RWPE1 (cell line): ENCODE measurements at regions not wholly inside any gene's neighbourhood (a gene's known extent, or its start where the extent isn't known, plus 50 kb on each side); places are given as distances from the start of the nearest gene placed in this dataset.

Source experiments
- CTCF ChIA-PET: fragments of 350-600 bp; sonication (Branson Sonifier 250); formaldehyde crosslinking; extraction: SDS; loops from one replicate; lab custom pipeline; 2021; lab: Yijun Ruan, JAX
- POLR2A ChIA-PET: fragments of 400-600 bp; formaldehyde crosslinking; extraction: SDS; loops from one replicate; lab custom pipeline; 2020; ENCODE audit warnings: antibody characterized with exemption; ENCODE audit not compliant: low non-redundant PET; lab: Yijun Ruan, JAX
- DNase-seq: peaks from one replicate; pipeline ENCODE4 v3.0.0; 2012; ENCODE audit warnings: low spot score
- H3K27ac ChIP-seq: fragments of 450-650 bp; 2 replicates; pipeline ENCODE4 v1.5.1; 2017
- CTCF ChIP-seq: fragments of 450-650 bp; conservative IDR thresholded peaks from 2 replicates; pipeline ENCODE4 v1.5.1; 2017; ENCODE audit warnings: low read depth, mild to moderate bottlenecking

GRCh38 chr4:11791797-11792196 is 363.1 kb upstream of the HS3ST1 start:
- DNase-seq: no peak
- ChIA-PET POLR2A (no interaction called here), CTCF (no interaction called here)
- H3K27ac ChIP-seq: no peak overlapping the region
- TF ChIP-seq CTCF: no peak

GRCh38 chr4:11790230-11790629 is 361.5 kb upstream of the HS3ST1 start:
- CTCF ChIA-PET: no interaction called here
- TF ChIP-seq CTCF: no peak
- DNase-seq: no peak
- no peak overlapping the region for H3K27ac ChIP-seq
- POLR2A ChIA-PET: no interaction called here

- no peak overlapping the region for H3K27ac ChIP-seq
- CTCF ChIA-PET: no interaction called here
- no peak for DNase-seq
- POLR2A ChIA-PET: no interaction called here
- TF ChIP-seq CTCF: no peak
Measured at GRCh38 chr4:11783588-11783987, 354.9 kb upstream of the HS3ST1 start.

- TF ChIP-seq CTCF: no peak
- ChIA-PET POLR2A (no interaction called here), CTCF (interaction anchor here (0.7 kb wide), 1 partner anchor 15 kb away, joined by 3 read pairs; no protein-coding TSS in a partner anchor)
- no peak overlapping the region for H3K27ac ChIP-seq
- DNase-seq: no peak
Measured at GRCh38 chr4:11782859-11783258, 354.2 kb upstream of the HS3ST1 start.

- TF ChIP-seq CTCF: no peak
- CTCF ChIA-PET: no interaction called here
- POLR2A ChIA-PET: no interaction called here
Measured at GRCh38 chr4:11777447-11777846, 348.8 kb upstream of the HS3ST1 start.

GRCh38 chr4:11774346-11774745 is 345.7 kb upstream of the HS3ST1 start:
- TF ChIP-seq CTCF: no peak
- no peak for DNase-seq
- POLR2A ChIA-PET: no interaction called here
- no peak overlapping the region for H3K27ac ChIP-seq
- CTCF ChIA-PET: no interaction called here

More at GRCh38 chr4:11777447-11777846, 348.8 kb upstream of the HS3ST1 start:
- no peak for DNase-seq
- H3K27ac ChIP-seq: no peak overlapping the region

- TF ChIP-seq CTCF: no peak
- no peak overlapping the region for H3K27ac ChIP-seq
- DNase-seq: no peak
- POLR2A ChIA-PET: no interaction called here
- CTCF ChIA-PET: no interaction called here
Measured at GRCh38 chr4:11773798-11774197, 345.1 kb upstream of the HS3ST1 start.
